ENCODE measurements at regions not wholly inside any gene's neighbourhood (a gene's known extent, or its start where the extent isn't known, plus 50 kb on each side); places are given as distances from the start of the nearest gene placed in this dataset.

DNA sequence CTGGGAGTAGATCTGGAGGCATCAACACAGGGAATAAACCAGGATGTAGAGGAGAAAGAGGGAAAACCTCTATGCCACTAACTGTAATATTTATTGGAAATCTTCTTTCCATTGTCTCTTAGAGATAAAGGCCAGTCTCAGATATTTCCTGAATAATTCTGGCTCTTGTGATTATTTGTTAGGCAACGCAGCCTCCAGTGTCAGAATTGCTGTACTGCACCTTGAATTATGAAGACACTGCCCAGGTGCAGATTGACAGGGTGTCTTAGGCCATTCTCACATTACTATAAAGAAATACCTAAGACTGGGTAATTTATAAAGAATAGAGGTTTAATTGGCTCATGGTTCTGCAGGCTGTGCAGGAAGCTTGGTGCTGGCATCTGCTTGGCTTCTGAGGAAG, 100.7 kb upstream of the ZDHHC15 start:
- peak; percentile 39 for FAIRE-seq
- WGBS (ENCODE audit: low lambda C conversion rate), result 67% methylated on average over 1 of the region's 1 CpG
- Histone ChIP-seq H3K79me2 (ENCODE audit: insufficient read depth, low read length) (no peaks in the 10 kb centered on the region), H3K27me3 (ENCODE audit: control insufficient read depth in 1 of 2, insufficient read depth in 2 of 2, low read length in 2 of 2) (no peaks in the 10 kb centered on the region), H3K4me3 (replicated peaks in 1 of 3; ENCODE audit: insufficient read depth in 1 of 3, low read depth in 2 of 3, low read length in 3 of 3) (no peak overlapping the region), H3K9ac (ENCODE audit: insufficient read depth, low read depth, low read length) (no peak overlapping the region), H2AFZ (ENCODE audit: low read length) (no peak overlapping the region), H4K20me1 (ENCODE audit: insufficient read depth, low read length) (no peaks in the 10 kb centered on the region), H3K27ac (ENCODE audit: extremely low read length, insufficient read depth, low read length) (no peak overlapping the region), H3K36me3 (replicated peaks in 1 of 2; ENCODE audit: control insufficient read depth in 1 of 2, insufficient read depth in 2 of 2, low read length in 2 of 2) (no peaks in the 10 kb centered on the region), H3K4me1 (ENCODE audit: insufficient read depth, low read length) (no peaks in the 10 kb centered on the region), H3K4me2 (ENCODE audit: low read depth, low read length) (no peak overlapping the region), H3K9me3 (ENCODE audit: low read length) (peaks cover 16% of the 10 kb centered on the region; the same call in 1 of the 2 replicates)
- ChIA-PET POLR2A (no interaction called here), CTCF (ENCODE audit: low intra/inter-chr PET ratio, low total read pairs) (no interaction called here)
- ATAC-seq, result peak; percentile 65
- intact Hi-C loops (cut with micrococcal nuclease; ENCODE audit: unreplicated experiment) (no loop called here), in situ Hi-C loops (cut with HindIII; ENCODE audit: extremely low pct_ligation_motif_present, low pct_unique_long_range_greater_than_20kb) (loop anchor here (25.0 kb wide), 1 partner anchor 586 kb away; no protein-coding TSS in a partner anchor)
- DNase-seq (ENCODE audit: low spot score), result peak; percentile 1
- no peak for TF ChIP-seq CBFB (CRISPR knock-in tag; IDR thresholded peaks at IDR 0.05)
- peak; percentile 52 for TF ChIP-seq STAG1 (CRISPR knock-in tag; IDR thresholded peaks at IDR 0.05)
- TF ChIP-seq CTCF (CRISPR knock-in tag; IDR thresholded peaks at IDR 0.05), result 0 out of 2 replicates have a peak, but pooled peaks have one; percentile 20
- no peak for TF ChIP-seq FOXO1 (CRISPR knock-in tag; IDR thresholded peaks at IDR 0.05)
- TF ChIP-seq ZBTB1 (CRISPR knock-in tag; IDR thresholded peaks at IDR 0.05; ENCODE audit: borderline replicate concordance), result no peak
- no peak for TF ChIP-seq NFIB (CRISPR knock-in tag; IDR thresholded peaks at IDR 0.05; ENCODE audit: borderline replicate concordance)
- no TSS peak for BruUV-seq (replicated peaks)

GRCh38 chrX:75609406-75609805, 86.6 kb upstream of the ZDHHC15 start:
- Histone ChIP-seq H3K36me3 (replicated peaks in 1 of 2; ENCODE audit: control insufficient read depth in 1 of 2, insufficient read depth in 2 of 2, low read length in 2 of 2) (no peaks in the 10 kb centered on the region), H3K79me2 (ENCODE audit: insufficient read depth, low read length) (no peaks in the 10 kb centered on the region), H3K27ac (ENCODE audit: extremely low read length, insufficient read depth, low read length) (no peak overlapping the region), H3K9ac (ENCODE audit: insufficient read depth, low read depth, low read length) (no peak overlapping the region), H3K4me3 (replicated peaks in 1 of 3; ENCODE audit: insufficient read depth in 1 of 3, low read depth in 2 of 3, low read length in 3 of 3) (no peak overlapping the region), H2AFZ (ENCODE audit: low read length) (no peak overlapping the region), H3K27me3 (ENCODE audit: control insufficient read depth in 1 of 2, insufficient read depth in 2 of 2, low read length in 2 of 2) (no peaks in the 10 kb centered on the region), H3K4me2 (ENCODE audit: low read depth, low read length) (no peak overlapping the region), H3K4me1 (ENCODE audit: insufficient read depth, low read length) (no peaks in the 10 kb centered on the region), H4K20me1 (ENCODE audit: insufficient read depth, low read length) (no peaks in the 10 kb centered on the region), H3K9me3 (ENCODE audit: low read length) (no peaks in the 10 kb centered on the region)
- FAIRE-seq, result no peak
- intact Hi-C loops (cut with micrococcal nuclease; ENCODE audit: unreplicated experiment), result loop anchor here (10.0 kb wide), 1 partner anchor 685 kb away; the partner anchor contains the start of gene NEXMIF
- DNase-seq (ENCODE audit: low spot score), result no peak
- WGBS (ENCODE audit: low lambda C conversion rate), result 84% methylated on average over 2 of the region's 5 CpGs
- in situ Hi-C loops (cut with HindIII; ENCODE audit: extremely low pct_ligation_motif_present, low pct_unique_long_range_greater_than_20kb), result loop anchor here (25.0 kb wide), 1 partner anchor 572 kb away; no protein-coding TSS in a partner anchor
- BruUV-seq (replicated peaks), result no TSS peak
- CTCF ChIA-PET (ENCODE audit: low intra/inter-chr PET ratio, low total read pairs), result no interaction called here
- ATAC-seq, result no peak
- POLR2A ChIA-PET, result no interaction called here
- TF ChIP-seq ZBTB8A (CRISPR knock-in tag; IDR thresholded peaks at IDR 0.05; ENCODE audit: borderline replicate concordance, low read depth) (no peak), HIC2 (CRISPR knock-in tag; IDR thresholded peaks at IDR 0.05; ENCODE audit: low read depth) (no peak), ZNF138 (CRISPR knock-in tag; IDR thresholded peaks at IDR 0.05; ENCODE audit: low read depth) (no peak), NCOR1 (IDR thresholded peaks at IDR 0.05; ENCODE audit: borderline replicate concordance, low read length) (no peak), HES4 (CRISPR knock-in tag; IDR thresholded peaks at IDR 0.05; ENCODE audit: borderline replicate concordance) (no peak), MAX (IDR thresholded peaks at IDR 0.05) (no peak), ARNT (IDR thresholded peaks at IDR 0.05) (no peak), HNRNPL (IDR thresholded peaks at IDR 0.05; ENCODE audit: low read depth, low read length) (no peak), IRF2 (CRISPR knock-in tag; IDR thresholded peaks at IDR 0.05) (no peak), SMAD3 (CRISPR knock-in tag; IDR thresholded peaks at IDR 0.05) (no peak), CAMTA2 (CRISPR knock-in tag; IDR thresholded peaks at IDR 0.05; ENCODE audit: borderline replicate concordance) (no peak), ZSCAN21 (CRISPR knock-in tag; IDR thresholded peaks at IDR 0.05; ENCODE audit: borderline replicate concordance) (no peak)

Measured in HepG2 (cell line).